ENCODE measurements at regions not wholly inside any gene's neighbourhood (a gene's known extent, or its start where the extent isn't known, plus 50 kb on each side); places are given as distances from the start of the nearest gene placed in this dataset.
"Not testable (repeated sequence)": the region's sequence is repeated elsewhere in the genome, so short reads cannot be mapped to it uniquely, and the experiment has no call there.

- H3K4me1 Mint-ChIP-seq (ENCODE audit: low read depth) = no peaks in the 10 kb centered on the region
- no peaks in the 10 kb centered on the region for H3K9me3 Mint-ChIP-seq (ENCODE audit: insufficient read depth)
- DNase-seq = no peak
- no peak for ATAC-seq
- CTCF ChIA-PET = no interaction called here
- peaks cover 3% of the 10 kb centered on the region for H3K27me3 Mint-ChIP-seq (ENCODE audit: low read depth)
- no peak overlapping the region for H3K4me3 Mint-ChIP-seq
- POLR2A ChIA-PET = no interaction called here
- no peaks in the 10 kb centered on the region for H3K36me3 Mint-ChIP-seq (ENCODE audit: low read depth)
- no peak overlapping the region for H3K27ac Mint-ChIP-seq
These were observed 81.5 kb downstream of the ZNF22 start for GRCh38 chr10:45082176-45082575.

- Mint-ChIP-seq H3K27ac (no peak overlapping the region), H3K36me3 (ENCODE audit: low read depth) (no peaks in the 10 kb centered on the region), H3K4me3 (no peak overlapping the region), H3K9me3 (ENCODE audit: insufficient read depth) (no peaks in the 10 kb centered on the region), H3K4me1 (ENCODE audit: low read depth) (no peaks in the 10 kb centered on the region), H3K27me3 (ENCODE audit: low read depth) (peaks cover 6% of the 10 kb centered on the region)
- POLR2A ChIA-PET = no interaction called here
- CTCF ChIA-PET = no interaction called here
- no peak for DNase-seq
- ATAC-seq = no peak
These were observed 91.2 kb downstream of the ZNF22 start for GRCh38 chr10:45091968-45092367.

- no peaks in the 10 kb centered on the region for H3K4me1 Mint-ChIP-seq (ENCODE audit: low read depth)
- no peaks in the 10 kb centered on the region for H3K36me3 Mint-ChIP-seq (ENCODE audit: low read depth)
- no peaks in the 10 kb centered on the region for H3K9me3 Mint-ChIP-seq (ENCODE audit: insufficient read depth)
- DNase-seq (no peak), ATAC-seq (no peak)
- H3K27me3 Mint-ChIP-seq (ENCODE audit: low read depth) = peaks cover 12% of the 10 kb centered on the region
- no peak overlapping the region for H3K4me3 Mint-ChIP-seq
- CTCF ChIA-PET = no interaction called here
- POLR2A ChIA-PET = no interaction called here
- H3K27ac Mint-ChIP-seq = no peak overlapping the region
These were observed 93.2 kb downstream of the ZNF22 start for GRCh38 chr10:45093945-45094344.

- Mint-ChIP-seq H3K4me3 (no peak overlapping the region), H3K9me3 (ENCODE audit: insufficient read depth) (no peaks in the 10 kb centered on the region), H3K36me3 (ENCODE audit: low read depth) (no peaks in the 10 kb centered on the region), H3K27me3 (ENCODE audit: low read depth) (peaks cover 13% of the 10 kb centered on the region), H3K27ac (no peak overlapping the region), H3K4me1 (ENCODE audit: low read depth) (no peaks in the 10 kb centered on the region)
- POLR2A ChIA-PET = no interaction called here
- DNase-seq (no peak), ATAC-seq (no peak)
- CTCF ChIA-PET = no interaction called here
These were observed 94.6 kb downstream of the ZNF22 start for GRCh38 chr10:45095286-45095685.

DNA sequence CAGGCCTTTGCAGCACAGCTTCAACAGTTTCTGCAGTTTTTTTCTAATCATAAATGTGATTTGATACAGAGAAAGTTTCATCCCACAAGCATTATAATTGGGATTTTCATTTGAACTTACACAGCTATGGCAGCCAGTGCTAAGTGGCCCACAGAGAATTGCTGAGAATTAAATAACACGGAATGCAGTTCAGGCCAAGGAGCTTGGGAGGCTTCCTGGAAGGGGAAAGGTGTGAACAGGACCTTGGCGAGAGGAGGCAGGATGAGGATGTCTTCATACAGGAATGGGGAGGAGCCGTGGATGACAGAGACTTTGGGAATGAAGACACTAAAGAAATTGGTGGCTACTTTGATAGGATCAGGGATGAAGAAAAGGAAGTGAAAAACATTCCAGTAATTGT is 95.3 kb downstream of the ZNF22 start:
- Mint-ChIP-seq H3K27ac (no peak overlapping the region), H3K4me1 (ENCODE audit: low read depth) (no peaks in the 10 kb centered on the region), H3K36me3 (ENCODE audit: low read depth) (no peaks in the 10 kb centered on the region), H3K27me3 (ENCODE audit: low read depth) (peaks cover 14% of the 10 kb centered on the region), H3K4me3 (no peak overlapping the region), H3K9me3 (ENCODE audit: insufficient read depth) (no peaks in the 10 kb centered on the region)
- ChIA-PET CTCF (no interaction called here), POLR2A (no interaction called here)
- no peak for ATAC-seq
- DNase-seq = no peak

DNA sequence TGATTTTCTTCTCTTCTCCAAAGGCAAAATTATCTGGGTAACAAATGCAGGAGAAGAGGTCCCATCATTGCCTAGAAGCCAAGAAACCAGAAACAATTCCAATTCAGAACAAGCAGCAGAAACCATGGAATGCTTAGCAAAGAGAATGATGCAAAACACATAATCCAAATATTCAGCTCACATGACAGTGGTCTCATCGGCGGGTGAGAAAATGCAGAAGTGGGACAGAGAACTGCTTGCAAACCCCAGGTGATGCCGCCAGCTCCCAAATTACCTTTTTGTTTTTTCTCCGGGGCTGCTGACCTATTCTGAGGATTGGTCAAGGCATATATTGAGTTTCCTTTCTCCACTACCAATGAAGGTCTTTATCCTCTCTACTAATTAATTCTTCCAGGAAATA is 99.7 kb downstream of the ZNF22 start:
- POLR2A ChIA-PET = no interaction called here
- Mint-ChIP-seq H3K36me3 (ENCODE audit: low read depth) (no peaks in the 10 kb centered on the region), H3K27ac (no peak overlapping the region), H3K27me3 (ENCODE audit: low read depth) (peaks cover 29% of the 10 kb centered on the region), H3K4me3 (no peak overlapping the region), H3K9me3 (ENCODE audit: insufficient read depth) (no peaks in the 10 kb centered on the region), H3K4me1 (ENCODE audit: low read depth) (no peaks in the 10 kb centered on the region)
- ATAC-seq (no peak), DNase-seq (no peak)
- CTCF ChIA-PET = no interaction called here

DNA sequence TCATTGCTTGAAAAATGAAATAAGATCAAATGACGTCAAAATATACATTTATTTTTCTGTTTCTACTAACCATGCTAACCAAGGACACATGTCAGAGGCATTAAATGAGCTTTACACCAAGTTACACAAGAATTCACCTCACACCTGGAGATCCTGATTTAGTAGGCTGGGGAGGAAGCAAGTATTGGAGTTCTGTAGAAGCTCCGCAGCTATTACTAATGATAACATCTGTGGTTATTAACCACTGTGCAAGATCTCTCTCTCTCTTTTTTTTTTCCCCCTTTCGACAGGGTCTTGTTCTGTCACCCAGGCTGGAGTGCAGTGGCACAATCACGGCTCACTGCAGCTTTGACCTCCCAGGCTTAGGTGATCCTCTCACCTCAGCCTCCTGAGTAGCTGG is 104.0 kb downstream of the ZNF22 start:
- ChIA-PET CTCF (no interaction called here), POLR2A (no interaction called here)
- Mint-ChIP-seq H3K9me3 (ENCODE audit: insufficient read depth) (no peaks in the 10 kb centered on the region), H3K4me3 (no peak overlapping the region), H3K27me3 (ENCODE audit: low read depth) (peaks cover 33% of the 10 kb centered on the region), H3K36me3 (ENCODE audit: low read depth) (no peaks in the 10 kb centered on the region), H3K27ac (no peak overlapping the region), H3K4me1 (ENCODE audit: low read depth) (no peaks in the 10 kb centered on the region)
- ATAC-seq = no peak
- DNase-seq = no peak

DNA sequence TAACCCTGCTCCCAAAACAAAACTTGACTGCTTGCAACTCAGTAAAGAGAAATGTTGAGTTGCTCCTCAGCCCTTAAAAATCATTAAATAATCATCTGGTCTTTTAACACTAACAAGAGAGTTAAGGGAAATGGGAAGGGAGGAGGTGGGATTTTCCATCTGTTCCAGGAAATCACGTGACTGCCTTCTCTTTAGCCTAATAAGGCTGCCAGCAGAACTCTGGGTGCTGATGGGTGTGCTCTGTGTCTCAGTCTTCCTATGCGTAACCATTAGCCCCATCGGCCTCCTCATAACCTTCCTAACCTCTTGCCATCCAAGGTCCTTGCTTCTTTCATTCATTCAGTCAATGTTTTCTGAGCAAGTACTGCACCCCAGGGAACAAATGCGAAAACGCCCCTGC is 104.6 kb downstream of the ZNF22 start:
- CTCF ChIA-PET = not testable (repeated sequence)

GRCh38 chr10:45106236-45106856 is 105.6 kb downstream of the ZNF22 start:
- CTCF ChIA-PET = no interaction called here
- no peak for DNase-seq
- H3K27ac Mint-ChIP-seq = no peak overlapping the region
- H3K27me3 Mint-ChIP-seq (ENCODE audit: low read depth) = peaks cover 26% of the 10 kb centered on the region
- no peak for ATAC-seq
- H3K4me3 Mint-ChIP-seq = no peak overlapping the region
- no peaks in the 10 kb centered on the region for H3K36me3 Mint-ChIP-seq (ENCODE audit: low read depth)
- no peaks in the 10 kb centered on the region for H3K9me3 Mint-ChIP-seq (ENCODE audit: insufficient read depth)
- POLR2A ChIA-PET = no interaction called here
- H3K4me1 Mint-ChIP-seq (ENCODE audit: low read depth) = no peaks in the 10 kb centered on the region

More for the DNA sequence above, 104.6 kb downstream of the ZNF22 start:
- H3K9me3 Mint-ChIP-seq (ENCODE audit: insufficient read depth); H3K27ac Mint-ChIP-seq; H3K4me1 Mint-ChIP-seq (ENCODE audit: low read depth); POLR2A ChIA-PET; H3K36me3 Mint-ChIP-seq (ENCODE audit: low read depth); DNase-seq; H3K4me3 Mint-ChIP-seq; ATAC-seq: not testable (repeated sequence)
- H3K27me3 Mint-ChIP-seq (ENCODE audit: low read depth) = peaks cover 34% of the 10 kb centered on the region

DNA sequence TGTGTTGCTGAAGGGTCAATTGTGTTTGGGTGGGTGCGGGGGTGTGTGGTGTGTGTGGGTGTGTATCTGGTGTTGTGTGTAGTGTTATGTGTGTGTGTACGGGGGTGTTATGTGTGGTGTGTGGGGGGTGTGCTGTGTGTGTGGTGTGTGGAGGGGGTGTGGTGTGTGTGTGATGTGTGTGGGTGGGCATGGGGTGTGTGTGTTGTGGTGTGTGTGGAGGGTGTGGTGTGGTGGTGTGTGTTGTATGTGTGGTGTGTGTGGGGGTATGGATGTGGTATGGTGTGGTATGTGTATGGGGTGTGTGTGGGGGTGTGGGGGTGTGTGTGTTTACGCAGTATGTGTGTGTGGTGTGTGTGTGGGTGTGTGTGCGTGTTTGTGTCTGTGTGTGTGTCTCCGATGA is 110.8 kb downstream of the ZNF22 start:
- Mint-ChIP-seq H3K9me3 (ENCODE audit: insufficient read depth) (no peaks in the 10 kb centered on the region), H3K36me3 (ENCODE audit: low read depth) (no peaks in the 10 kb centered on the region), H3K4me3 (no peak overlapping the region), H3K4me1 (ENCODE audit: low read depth) (no peaks in the 10 kb centered on the region), H3K27me3 (ENCODE audit: low read depth) (peaks cover 9% of the 10 kb centered on the region), H3K27ac (no peak overlapping the region)
- ChIA-PET POLR2A (no interaction called here), CTCF (no interaction called here)
- DNase-seq (no peak), ATAC-seq (no peak)

DNA sequence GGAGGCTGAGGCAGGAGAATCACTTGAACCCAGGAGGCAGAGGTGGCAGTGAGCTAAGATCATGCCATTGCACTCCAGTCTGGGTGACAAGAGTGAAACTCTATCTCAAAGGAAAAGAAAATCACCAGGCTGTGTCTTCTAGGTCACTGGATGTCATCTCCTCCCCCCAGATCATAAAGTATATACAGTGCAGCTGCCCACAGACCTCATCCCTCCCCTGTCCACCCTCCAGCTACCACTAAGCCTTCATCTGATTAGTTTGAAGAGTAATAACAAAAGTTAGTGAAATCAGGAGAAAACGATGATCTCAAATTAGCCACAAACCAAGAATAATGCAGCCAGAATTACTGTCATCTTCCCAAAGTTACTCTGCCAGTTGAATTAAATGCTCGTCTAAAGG is 117.2 kb downstream of the ZNF22 start:
- H3K36me3 Mint-ChIP-seq (ENCODE audit: low read depth); H3K27ac Mint-ChIP-seq; ATAC-seq; POLR2A ChIA-PET; CTCF ChIA-PET; H3K4me3 Mint-ChIP-seq; H3K9me3 Mint-ChIP-seq (ENCODE audit: insufficient read depth); H3K4me1 Mint-ChIP-seq (ENCODE audit: low read depth); DNase-seq; H3K27me3 Mint-ChIP-seq (ENCODE audit: low read depth): not testable (repeated sequence)

DNA sequence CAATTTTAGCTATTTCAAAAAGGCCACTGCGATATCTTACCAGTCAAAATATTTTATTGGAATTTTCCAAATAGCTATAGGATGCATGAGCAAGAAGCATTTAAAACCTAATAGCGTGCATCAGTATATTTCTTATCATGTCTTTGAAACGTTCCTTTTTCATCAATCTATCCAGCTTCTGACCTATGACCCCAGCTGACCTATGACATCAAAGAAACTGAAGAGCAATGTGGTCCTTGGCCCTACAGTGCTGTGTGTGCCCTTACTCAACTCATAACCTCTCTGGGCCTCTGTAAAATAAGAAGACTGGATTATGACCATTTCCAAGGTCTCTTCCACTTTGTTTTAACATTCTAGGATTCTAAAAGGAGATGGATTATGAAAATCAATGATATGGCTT is 118.2 kb downstream of the ZNF22 start:
- Mint-ChIP-seq H3K4me3 (no peak overlapping the region), H3K36me3 (ENCODE audit: low read depth) (no peaks in the 10 kb centered on the region), H3K27ac (no peak overlapping the region), H3K4me1 (ENCODE audit: low read depth) (peaks cover 2% of the 10 kb centered on the region), H3K9me3 (ENCODE audit: insufficient read depth) (no peaks in the 10 kb centered on the region), H3K27me3 (ENCODE audit: low read depth) (no peaks in the 10 kb centered on the region)
- no peak for ATAC-seq
- ChIA-PET POLR2A (no interaction called here), CTCF (no interaction called here)
- no peak for DNase-seq

GRCh38 chr10:45122180-45122860 is 121.6 kb downstream of the ZNF22 start:
- H3K27ac Mint-ChIP-seq; POLR2A ChIA-PET; H3K27me3 Mint-ChIP-seq (ENCODE audit: low read depth); H3K36me3 Mint-ChIP-seq (ENCODE audit: low read depth); DNase-seq; H3K4me3 Mint-ChIP-seq; H3K4me1 Mint-ChIP-seq (ENCODE audit: low read depth); ATAC-seq; H3K9me3 Mint-ChIP-seq (ENCODE audit: insufficient read depth); CTCF ChIA-PET: not testable (repeated sequence)
